HUES64 (cell line): ENCODE measurements at regions not wholly inside any gene's neighbourhood (a gene's known extent, or its start where the extent isn't known, plus 50 kb on each side); places are given as distances from the start of the nearest gene placed in this dataset.
"Not testable (repeated sequence)": the region's sequence is repeated elsewhere in the genome, so short reads cannot be mapped to it uniquely, and the experiment has no call there.

Experiments used
- H3K27ac ChIP-seq: 2 replicates; pipeline ENCODE4 v1.7.0; 2013; ENCODE audit warnings: low read depth, low read length, inconsistent platforms
- H3K27me3 ChIP-seq: 2 replicates; pipeline ENCODE4 v1.6.1; 2013; ENCODE audit warnings: mild to moderate bottlenecking, low read length; ENCODE audit not compliant: insufficient read depth
- H3K36me3 ChIP-seq: 2 replicates; pipeline ENCODE4 v1.6.1; 2013; ENCODE audit warnings: mild to moderate bottlenecking, low read length; ENCODE audit not compliant: insufficient read depth
- H3K4me1 ChIP-seq: 2 replicates; pipeline ENCODE4 v1.6.1; 2013; ENCODE audit warnings: mild to moderate bottlenecking, low read length, moderate library complexity; ENCODE audit not compliant: insufficient read depth
- H3K4me3 ChIP-seq: 2 replicates; pipeline ENCODE4 v1.5.1; 2013; ENCODE audit warnings: mild to moderate bottlenecking, low read length, moderate library complexity
- H3K9ac ChIP-seq: 2 replicates; pipeline ENCODE4 v1.6.1; 2013; ENCODE audit warnings: mild to moderate bottlenecking, low read depth, low read length
- H3K9me3 ChIP-seq: 2 replicates; pipeline ENCODE4 v1.6.1; 2013; ENCODE audit warnings: low read depth, low read length; ENCODE audit not compliant: insufficient read depth
- WGBS: fragments of 150-250, 120-280 bp; methylation state at CpG from one replicate; pipeline ENCODE4 v1.1.7; 2013; ENCODE audit warnings: missing lambda C conversion rate; 5-methylcytosine and 5-hydroxymethylcytosine counted together

DNA sequence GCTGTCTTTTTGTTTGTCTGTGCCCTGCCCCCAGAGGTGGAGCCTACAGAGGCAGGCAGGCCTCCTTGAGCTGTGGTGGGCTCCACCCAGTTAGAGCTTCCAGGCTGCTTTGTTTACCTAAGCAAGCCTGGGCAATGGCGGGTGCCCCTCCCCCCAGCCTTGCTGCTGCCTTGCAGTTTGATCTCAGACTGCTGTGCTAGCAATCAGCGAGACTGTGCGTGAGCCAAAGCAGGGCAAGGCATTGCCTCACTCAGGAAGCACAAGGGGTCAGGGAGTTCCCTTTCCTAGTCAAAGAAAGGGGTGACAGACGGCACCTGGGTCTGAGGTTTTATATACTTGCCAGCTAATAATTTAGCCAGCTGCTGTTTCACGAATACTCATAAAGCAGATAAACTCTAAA lies 852.0 kb upstream of the SLITRK6 start:
- H3K9me3 ChIP-seq, H3K9ac ChIP-seq, H3K36me3 ChIP-seq, H3K4me3 ChIP-seq, H3K27ac ChIP-seq, H3K4me1 ChIP-seq, H3K27me3 ChIP-seq: not testable (repeated sequence)
- WGBS = 85% methylated on average over 5 of the region's 5 CpGs

DNA sequence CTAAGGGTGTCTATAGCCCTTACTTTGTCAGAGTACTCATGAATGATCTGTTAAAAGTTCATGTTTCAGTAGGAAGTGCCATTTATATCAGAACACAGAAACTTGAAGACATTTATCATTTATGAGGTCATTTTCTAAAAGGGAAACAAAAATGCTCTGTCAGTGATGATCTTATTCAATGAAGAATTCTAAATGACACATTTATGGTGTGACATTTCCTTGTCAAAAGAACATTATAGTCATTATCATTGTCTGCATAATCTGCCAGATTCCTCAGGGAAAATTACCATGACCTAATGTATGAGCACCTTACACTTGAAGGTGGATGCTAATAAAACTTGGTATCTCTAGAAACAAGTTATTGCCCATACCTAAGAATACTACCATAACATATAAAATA lies 853.8 kb upstream of the SLITRK6 start:
- no peaks in the 10 kb centered on the region for H3K9me3 ChIP-seq
- H3K9ac ChIP-seq = no peak overlapping the region

DNA sequence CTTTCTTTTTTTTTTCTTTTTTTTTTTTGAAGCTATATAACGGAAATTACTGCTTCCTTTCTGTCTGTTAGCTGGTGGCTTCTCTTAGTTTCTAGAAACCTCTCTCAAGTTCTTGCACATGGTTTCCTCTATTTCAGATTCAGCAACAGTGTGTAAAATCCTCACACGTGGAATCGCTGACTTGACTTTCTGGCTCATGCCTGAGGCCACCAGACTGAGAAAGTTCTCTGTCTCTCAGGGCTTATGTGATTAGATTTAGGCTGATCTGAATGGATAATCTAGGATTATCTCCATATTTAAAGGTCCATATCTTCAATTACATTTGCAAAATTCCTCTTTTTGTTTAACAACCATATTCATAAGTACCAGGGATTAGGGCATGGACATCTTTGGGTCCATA lies 856.3 kb upstream of the SLITRK6 start:
- Histone ChIP-seq H3K9ac (no peak overlapping the region), H3K4me3 (no peak overlapping the region), H3K9me3 (no peaks in the 10 kb centered on the region), H3K27ac (no peak overlapping the region), H3K4me1 (no peaks in the 10 kb centered on the region; the same call in 1 of the 2 replicates), H3K27me3 (no peaks in the 10 kb centered on the region), H3K36me3 (no peaks in the 10 kb centered on the region)
- 94% methylated on average over 3 of the region's 3 CpGs for WGBS

More for the DNA sequence above, 853.8 kb upstream of the SLITRK6 start:
- no peaks in the 10 kb centered on the region; the same call in 1 of the 2 replicates for H3K4me1 ChIP-seq
- H3K27me3 ChIP-seq = no peaks in the 10 kb centered on the region
- H3K4me3 ChIP-seq = no peak overlapping the region
- no peak overlapping the region for H3K27ac ChIP-seq
- no peaks in the 10 kb centered on the region for H3K36me3 ChIP-seq

DNA sequence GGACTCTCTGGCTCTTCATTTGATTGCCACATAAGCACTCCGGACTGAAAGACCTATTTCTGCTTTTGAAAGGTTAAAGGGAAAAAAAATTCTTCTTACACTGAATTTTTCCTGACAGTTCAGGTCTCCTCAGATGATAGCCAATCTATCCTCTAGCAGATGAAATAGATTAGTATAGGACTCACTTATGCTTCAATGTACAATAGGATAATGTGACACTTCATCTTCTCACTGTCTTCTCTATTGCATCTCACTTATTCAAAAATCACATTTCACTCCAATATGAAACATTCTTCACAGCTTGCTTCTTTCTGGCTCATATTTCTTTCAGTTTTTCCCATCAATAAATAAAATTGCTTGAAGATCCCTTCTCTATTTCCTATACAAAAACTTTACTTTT lies 860.9 kb upstream of the SLITRK6 start:
- Histone ChIP-seq H3K27me3 (no peaks in the 10 kb centered on the region), H3K36me3 (no peaks in the 10 kb centered on the region), H3K9ac (no peak overlapping the region), H3K27ac (no peak overlapping the region), H3K4me1 (no peaks in the 10 kb centered on the region; the same call in 1 of the 2 replicates), H3K4me3 (no peak overlapping the region), H3K9me3 (no peaks in the 10 kb centered on the region)
- WGBS = 86% methylated on average over 1 of the region's 1 CpG

DNA sequence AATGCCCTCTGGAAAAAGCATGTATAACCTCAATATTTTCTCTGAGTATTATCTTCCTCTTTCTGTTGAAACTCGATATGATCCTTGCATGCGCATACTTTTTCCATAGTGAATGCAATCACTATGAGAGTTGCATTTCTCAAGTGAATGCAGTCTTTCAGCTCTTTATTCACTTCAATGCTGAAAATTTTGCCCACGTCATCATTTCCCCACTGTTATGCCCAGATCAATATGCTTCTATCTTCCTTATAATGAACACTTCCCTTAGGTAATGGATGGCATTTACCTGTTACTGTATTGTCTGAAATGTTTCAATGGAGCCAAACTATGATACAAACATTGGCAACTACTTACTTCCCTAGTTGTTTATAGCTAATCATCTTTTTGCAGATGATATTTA lies 866.6 kb upstream of the SLITRK6 start:
- Histone ChIP-seq H3K27ac (no peak overlapping the region), H3K9ac (no peak overlapping the region), H3K4me1 (no peaks in the 10 kb centered on the region), H3K36me3 (no peaks in the 10 kb centered on the region), H3K4me3 (no peak overlapping the region), H3K9me3 (no peaks in the 10 kb centered on the region), H3K27me3 (no peaks in the 10 kb centered on the region)
- whole genome bisulfite sequencing = 96% methylated on average over 3 of the region's 3 CpGs

DNA sequence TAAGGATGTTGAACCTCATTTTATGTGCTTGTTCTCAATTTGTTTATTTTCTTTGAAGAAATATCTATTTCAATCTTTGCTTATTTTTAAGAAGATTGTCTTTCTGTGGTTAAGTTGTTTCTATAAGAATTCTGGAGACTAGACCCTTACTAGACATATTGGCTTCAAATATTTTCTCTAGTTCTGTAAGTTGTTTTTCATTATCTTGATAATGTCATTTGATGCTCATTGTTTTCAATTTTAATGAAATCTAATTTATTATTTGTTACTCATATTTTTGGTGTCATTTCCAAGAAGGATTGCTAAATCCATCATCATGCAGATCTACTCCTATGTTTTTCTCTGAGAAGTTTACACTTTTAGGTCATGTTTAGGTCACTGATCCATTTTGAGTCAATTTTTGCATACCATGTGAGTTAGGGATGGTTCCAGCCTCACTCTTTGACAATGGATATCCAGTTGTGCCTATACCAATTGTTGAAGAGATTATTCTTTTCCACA lies 874.8 kb upstream of the SLITRK6 start:
- Histone ChIP-seq H3K36me3 (no peaks in the 10 kb centered on the region), H3K9ac (no peak overlapping the region), H3K9me3 (no peaks in the 10 kb centered on the region), H3K4me1 (no peaks in the 10 kb centered on the region), H3K4me3 (no peak overlapping the region), H3K27ac (no peak overlapping the region), H3K27me3 (no peaks in the 10 kb centered on the region)

DNA sequence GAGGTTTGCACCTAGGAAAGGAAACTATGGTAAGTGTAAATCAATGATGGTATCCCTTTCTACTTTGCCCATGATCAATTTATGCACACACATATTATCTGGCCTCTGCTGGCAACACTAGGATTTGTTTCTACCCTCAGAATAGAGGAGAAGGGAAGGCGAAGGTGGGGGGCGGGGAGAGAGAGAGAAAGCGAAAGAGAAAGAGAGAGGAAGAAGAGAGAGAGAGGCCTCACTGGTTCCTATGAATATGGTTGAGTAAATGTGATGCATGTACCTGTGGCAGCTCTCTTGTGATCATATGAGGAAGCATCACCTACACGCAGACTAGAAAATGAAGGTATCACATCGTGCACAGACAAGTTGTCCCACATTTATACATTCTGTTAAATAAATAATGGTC lies 882.0 kb upstream of the SLITRK6 start:
- no peak overlapping the region for H3K4me3 ChIP-seq
- no peak overlapping the region for H3K9ac ChIP-seq
- H3K27ac ChIP-seq = no peak overlapping the region
- WGBS = 72% methylated on average over 4 of the region's 5 CpGs
- no peaks in the 10 kb centered on the region for H3K4me1 ChIP-seq
- no peaks in the 10 kb centered on the region for H3K27me3 ChIP-seq
- H3K9me3 ChIP-seq = no peaks in the 10 kb centered on the region
- H3K36me3 ChIP-seq = no peaks in the 10 kb centered on the region

DNA sequence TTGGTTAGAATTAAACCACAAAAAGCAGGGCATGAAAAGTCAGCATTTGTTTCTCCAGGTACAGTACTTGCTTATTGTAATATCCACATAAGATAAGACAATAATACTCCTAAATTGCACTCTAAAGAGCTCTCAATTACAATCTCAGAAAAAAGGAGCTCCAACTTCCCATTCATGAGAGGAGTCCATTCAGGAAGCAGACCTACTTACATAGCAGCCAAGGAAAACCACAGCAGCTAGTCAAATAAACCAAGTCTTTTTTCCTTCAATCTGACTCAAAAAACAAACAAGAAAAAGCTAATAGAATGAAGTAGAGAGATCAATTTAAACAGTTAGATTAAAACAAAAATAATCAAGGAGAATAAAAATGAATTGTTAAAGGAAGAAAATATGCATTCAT lies 885.2 kb upstream of the SLITRK6 start:
- no peaks in the 10 kb centered on the region for H3K36me3 ChIP-seq
- no peak overlapping the region for H3K9ac ChIP-seq
- no peaks in the 10 kb centered on the region for H3K27me3 ChIP-seq
- no peaks in the 10 kb centered on the region for H3K9me3 ChIP-seq
- H3K27ac ChIP-seq = no peak overlapping the region
- no peaks in the 10 kb centered on the region for H3K4me1 ChIP-seq
- no peak overlapping the region for H3K4me3 ChIP-seq

DNA sequence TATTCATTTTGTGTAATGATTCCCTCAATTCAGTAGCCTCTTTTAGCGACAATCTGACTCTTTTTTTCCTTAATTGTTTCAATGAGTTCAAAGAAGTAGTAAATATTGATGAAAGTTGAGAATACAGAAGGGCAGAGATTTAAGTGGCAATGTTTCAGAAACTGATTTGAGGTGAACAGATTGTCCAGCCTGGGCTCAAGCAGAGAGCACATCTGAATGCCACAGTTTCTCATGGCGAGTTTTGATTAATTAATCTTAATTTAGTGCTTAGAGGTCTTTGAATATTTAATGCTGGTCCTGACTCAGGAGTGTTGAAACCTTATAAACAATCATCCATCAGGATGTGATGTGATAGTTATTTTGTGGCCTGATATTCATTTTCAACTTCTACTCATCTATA lies 890.7 kb upstream of the SLITRK6 start:
- H3K27me3 ChIP-seq = no peaks in the 10 kb centered on the region
- no peak overlapping the region for H3K4me3 ChIP-seq
- H3K27ac ChIP-seq = no peak overlapping the region
- H3K9ac ChIP-seq = no peak overlapping the region
- 95% methylated on average over 2 of the region's 2 CpGs for WGBS
- H3K9me3 ChIP-seq = no peaks in the 10 kb centered on the region
- H3K36me3 ChIP-seq = no peaks in the 10 kb centered on the region
- H3K4me1 ChIP-seq = no peaks in the 10 kb centered on the region

DNA sequence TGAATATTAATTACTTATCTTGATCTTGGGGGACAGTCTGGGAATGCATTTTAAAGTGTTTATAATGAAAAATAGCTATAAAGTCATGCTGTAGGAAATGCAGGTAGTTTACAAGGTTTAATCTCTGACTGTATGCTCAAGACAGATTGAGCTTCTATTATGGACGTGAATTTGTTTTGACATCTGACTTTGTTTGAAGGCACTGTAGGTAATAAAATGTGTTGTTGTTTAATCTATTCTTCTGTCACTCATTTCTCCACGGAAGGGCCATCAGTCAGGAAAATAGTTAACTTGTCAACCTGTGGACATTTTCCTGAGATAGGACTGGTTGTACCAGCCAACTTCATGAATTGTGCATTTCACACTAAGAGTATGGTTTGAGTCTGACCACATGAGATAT lies 893.1 kb upstream of the SLITRK6 start:
- no peaks in the 10 kb centered on the region for H3K36me3 ChIP-seq
- 94% methylated on average over 2 of the region's 2 CpGs for WGBS

DNA sequence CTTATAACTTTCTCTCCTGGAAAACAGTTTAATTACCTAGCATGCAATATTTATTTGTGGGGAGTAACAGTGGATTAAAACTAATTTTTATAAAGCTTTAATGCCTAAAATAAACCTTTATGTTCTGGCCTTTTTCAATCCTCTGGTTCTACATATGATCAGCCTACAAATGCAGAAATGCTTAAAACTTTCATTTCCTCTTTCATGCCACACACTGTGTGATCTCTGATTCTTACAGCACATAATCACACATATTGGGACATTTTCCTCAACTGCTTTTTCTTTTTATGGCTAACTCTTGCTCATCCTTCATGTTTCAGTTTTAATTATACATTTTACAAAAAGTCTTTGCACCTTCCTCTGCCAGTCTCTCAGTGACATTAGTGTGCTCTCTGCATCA lies 910.8 kb upstream of the SLITRK6 start:
- Histone ChIP-seq H3K36me3 (no peaks in the 10 kb centered on the region), H3K27ac (no peak overlapping the region), H3K4me1 (no peaks in the 10 kb centered on the region), H3K9ac (no peak overlapping the region), H3K27me3 (no peaks in the 10 kb centered on the region), H3K9me3 (no peaks in the 10 kb centered on the region), H3K4me3 (no peak overlapping the region)

More for the DNA sequence above, 893.1 kb upstream of the SLITRK6 start:
- no peak overlapping the region for H3K27ac ChIP-seq
- no peaks in the 10 kb centered on the region for H3K27me3 ChIP-seq
- H3K4me3 ChIP-seq = no peak overlapping the region
- H3K9me3 ChIP-seq = no peaks in the 10 kb centered on the region
- no peaks in the 10 kb centered on the region for H3K4me1 ChIP-seq
- no peak overlapping the region for H3K9ac ChIP-seq

DNA sequence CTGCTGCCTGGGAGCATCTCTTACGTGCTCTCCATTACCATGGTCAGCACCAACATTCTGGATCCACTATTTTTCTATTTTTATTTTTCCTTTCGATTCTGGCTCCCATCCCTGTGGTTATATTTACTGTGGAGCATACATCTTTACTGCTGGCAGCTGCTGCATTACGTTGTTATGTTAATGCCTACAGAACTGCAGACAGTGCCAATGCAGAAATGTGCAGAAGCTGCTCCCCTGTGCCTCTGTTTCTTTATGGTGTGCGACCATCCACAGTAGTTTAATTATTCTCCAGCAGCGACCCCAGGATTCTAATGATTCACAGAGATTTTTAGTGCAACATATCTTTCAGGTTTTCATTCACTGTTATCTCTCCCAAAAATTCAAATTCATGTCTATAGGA lies 911.7 kb upstream of the SLITRK6 start:
- Histone ChIP-seq H3K27ac (no peak overlapping the region), H3K27me3 (no peaks in the 10 kb centered on the region), H3K36me3 (no peaks in the 10 kb centered on the region), H3K4me1 (no peaks in the 10 kb centered on the region), H3K9me3 (no peaks in the 10 kb centered on the region), H3K9ac (no peak overlapping the region), H3K4me3 (no peak overlapping the region)
- WGBS = 93% methylated on average over 5 of the region's 5 CpGs
